Muscle of back (tissue), 3 donors: ENCODE measurements at regions not wholly inside any gene's neighbourhood (a gene's known extent, or its start where the extent isn't known, plus 50 kb on each side); places are given as distances from the start of the nearest gene placed in this dataset.
A peak's percentile ranks its signal among the peaks of the same experiment; 100 is the strongest.

Experiments used
- DNase-seq, 3 donors: peaks; one replicate each; pipeline versions ENCODE4 v3.0.0 to v3.0.0-alpha.2; 2013

DNA sequence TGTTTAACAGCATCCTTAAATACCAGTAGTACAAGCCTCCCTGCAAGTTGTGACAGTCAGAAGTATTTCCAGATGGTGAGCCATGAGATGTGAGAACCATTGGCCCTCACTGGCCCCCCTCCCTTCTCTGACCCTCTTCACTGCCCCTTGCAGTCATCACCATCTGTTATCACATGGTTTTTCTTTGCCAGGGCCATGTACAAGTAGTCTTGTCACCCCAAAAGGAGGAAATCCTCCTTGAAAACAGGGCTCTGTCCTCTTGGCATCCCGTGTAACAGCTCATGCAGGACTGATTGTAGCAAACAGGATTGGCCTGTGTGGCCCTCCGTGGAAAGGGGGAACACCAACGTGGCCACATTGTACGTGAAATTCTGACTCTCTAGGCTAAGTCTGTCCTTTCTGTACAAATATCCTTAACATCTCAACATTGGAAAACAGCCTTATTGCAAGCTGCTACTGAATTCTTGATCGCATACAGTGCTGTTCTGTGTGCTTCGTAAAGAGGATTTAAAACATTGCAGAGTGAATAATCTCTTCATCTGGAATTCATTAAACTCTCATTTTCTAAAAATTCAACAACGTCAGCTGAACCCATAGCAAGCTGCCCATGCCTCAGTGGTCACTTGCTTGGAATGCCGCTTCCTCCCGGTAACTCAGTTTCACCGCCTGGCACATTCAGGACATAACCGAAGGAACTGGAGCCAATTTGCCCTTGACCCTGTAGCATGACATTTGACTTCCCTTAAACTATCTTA, 171.7 kb downstream of the ATPSCKMT start:
- peak; percentile 33 to 76 (median 69) for DNase-seq

- DNase-seq: peak in 2 of 3 donors; percentile 17 to 36
Measured at GRCh38 chr5:10073441-10074104, 176.1 kb downstream of the ATPSCKMT start.

GRCh38 chr5:10069637-10070313, 179.9 kb downstream of the ATPSCKMT start:
- DNase-seq: no peak

GRCh38 chr5:10065428-10066000, 184.2 kb downstream of the ATPSCKMT start:
- DNase-seq: no peak

- DNase-seq: peak in 2 of 3 donors; percentile 33 to 45
Measured at GRCh38 chr5:10064546-10065195, 185.0 kb downstream of the ATPSCKMT start.

DNA sequence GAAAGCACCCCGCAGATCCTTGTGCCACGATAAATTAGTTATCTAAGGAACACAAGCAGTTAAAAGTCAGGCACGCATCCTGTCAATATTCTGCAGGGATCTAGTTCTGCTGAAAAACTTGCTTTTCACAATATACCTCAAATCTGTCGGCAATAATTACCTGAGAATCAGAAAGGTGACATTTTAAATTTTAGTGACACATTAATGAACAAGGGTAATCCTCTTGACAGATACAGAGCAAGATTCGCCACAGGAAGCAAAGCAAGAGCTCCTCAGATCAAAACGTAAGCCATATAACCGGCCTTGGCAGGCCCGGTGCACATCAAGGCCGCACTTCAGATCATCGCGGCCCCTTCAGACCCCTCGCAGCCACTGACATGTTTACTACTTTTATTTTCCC, 185.7 kb downstream of the ATPSCKMT start:
- no peak for DNase-seq

DNA sequence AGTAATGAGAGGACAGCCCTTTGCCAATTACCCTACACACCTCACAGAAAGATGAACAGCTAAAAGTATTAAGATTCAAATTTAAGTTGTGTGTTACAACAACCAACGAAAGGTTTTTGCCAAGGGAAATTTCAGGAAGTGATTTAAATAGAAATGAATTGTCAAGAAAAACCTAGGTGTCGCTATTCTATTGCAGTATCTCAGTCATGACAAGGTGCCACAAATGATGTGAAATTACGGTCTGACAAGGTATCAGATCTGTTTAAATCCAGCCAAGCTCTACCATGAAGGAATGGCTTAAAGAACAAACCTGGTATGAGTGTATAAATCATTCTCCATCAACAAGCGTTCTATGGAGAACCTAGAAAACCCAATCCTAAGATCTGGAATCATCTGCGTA, 189.7 kb downstream of the ATPSCKMT start:
- DNase-seq: no peak

DNA sequence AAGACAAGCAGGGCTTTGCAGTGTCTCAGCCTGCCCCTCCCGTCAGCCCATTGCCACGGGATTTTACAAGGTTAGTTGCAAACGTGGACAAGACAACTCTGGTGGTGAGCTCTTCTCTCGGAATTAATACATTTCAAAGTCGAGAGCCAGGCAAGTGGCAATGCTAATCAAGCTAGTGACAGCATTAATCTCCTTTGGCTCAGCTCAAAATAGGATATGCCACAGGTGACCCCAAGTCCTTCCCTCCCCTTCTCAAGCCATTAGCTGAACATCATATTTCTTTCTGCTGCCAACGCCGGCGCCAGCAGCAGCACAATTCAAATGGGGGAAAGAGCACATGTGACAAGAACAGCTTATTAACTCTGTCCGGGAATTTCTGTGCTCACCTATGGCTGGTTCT, 190.1 kb downstream of the ATPSCKMT start:
- DNase-seq: no peak

DNA sequence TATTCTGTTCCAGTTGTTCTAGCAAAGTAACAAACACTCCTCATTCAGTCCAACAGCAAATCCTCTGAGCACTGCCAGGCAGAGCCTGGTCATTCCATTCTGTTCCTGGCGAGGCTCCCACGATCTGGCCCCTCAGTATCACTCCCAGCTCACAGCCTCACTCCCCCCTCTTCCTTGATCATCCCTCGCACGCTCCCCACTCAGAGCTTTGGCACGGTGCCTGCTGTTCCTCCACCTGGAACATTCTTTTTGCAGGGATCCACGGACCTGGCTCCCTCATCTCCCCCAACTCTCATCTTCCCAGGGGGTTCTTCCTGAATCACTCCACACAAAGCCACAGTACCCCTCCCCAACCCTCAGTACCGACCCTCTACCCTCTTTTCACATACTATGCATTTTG, 192.3 kb downstream of the ATPSCKMT start:
- no peak for DNase-seq

DNA sequence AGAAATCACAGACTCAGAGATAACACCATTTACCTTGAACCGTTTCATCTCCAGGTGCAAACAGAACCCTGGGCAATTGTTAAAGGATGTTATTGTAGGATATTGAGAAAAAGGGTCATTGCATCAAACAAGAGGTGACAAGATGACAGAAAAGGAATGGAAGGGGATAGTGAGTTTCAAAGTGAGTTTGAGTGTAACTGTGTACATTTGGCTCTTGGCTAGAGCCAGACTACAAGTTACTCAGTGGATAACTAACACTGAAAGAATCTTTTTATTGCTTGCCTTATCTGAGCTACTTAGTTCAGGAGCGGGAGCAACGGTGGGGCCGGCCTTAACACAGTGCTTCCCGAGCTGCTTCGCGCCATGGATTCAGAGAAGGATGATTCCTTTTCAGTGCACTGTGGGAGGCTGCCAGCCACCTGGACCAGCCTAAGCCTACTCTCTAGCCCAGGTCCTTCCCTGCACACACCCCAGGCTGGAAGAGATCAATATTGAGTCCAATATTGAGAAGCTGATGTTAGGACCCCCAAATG, 193.4 kb downstream of the ATPSCKMT start:
- no peak for DNase-seq

DNA sequence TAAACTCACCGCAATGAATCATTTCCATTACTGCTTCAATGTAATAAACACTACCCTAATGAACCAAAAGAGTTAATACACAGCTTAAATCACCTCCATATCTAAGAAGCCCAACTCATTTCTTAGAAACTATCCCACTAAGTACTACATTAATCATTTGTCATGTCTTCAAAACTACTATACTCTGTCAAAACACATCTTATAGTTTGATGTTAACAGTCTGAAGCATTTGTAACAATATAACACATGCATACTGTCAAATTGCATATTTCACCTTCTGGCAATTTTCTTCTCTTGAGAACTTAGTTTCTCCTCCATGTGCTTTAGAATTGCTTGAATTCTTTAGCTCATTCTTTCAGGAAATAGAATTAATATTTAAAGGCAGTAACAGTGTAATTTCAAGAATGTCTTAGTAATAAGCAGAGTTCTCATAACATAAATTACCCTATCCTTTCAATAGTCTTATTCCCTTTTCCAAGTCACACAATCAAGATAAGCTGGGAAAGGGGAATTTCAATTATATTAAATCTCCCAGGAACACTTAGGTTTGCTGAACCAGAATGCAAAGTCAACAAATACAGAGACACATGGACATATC, 199.7 kb downstream of the ATPSCKMT start:
- DNase-seq: no peak

GRCh38 chr5:10046676-10047075, 203.0 kb downstream of the ATPSCKMT start:
- no peak for DNase-seq

- DNase-seq: no peak
Measured at GRCh38 chr5:10045376-10045775, 204.3 kb downstream of the ATPSCKMT start.

GRCh38 chr5:10036136-10036815, 213.4 kb downstream of the ATPSCKMT start:
- peak in 1 of 3 donors; percentile 74 for DNase-seq

GRCh38 chr5:10034001-10034400, 215.7 kb downstream of the ATPSCKMT start:
- peak in 2 of 3 donors; percentile 27 to 69 for DNase-seq

DNA sequence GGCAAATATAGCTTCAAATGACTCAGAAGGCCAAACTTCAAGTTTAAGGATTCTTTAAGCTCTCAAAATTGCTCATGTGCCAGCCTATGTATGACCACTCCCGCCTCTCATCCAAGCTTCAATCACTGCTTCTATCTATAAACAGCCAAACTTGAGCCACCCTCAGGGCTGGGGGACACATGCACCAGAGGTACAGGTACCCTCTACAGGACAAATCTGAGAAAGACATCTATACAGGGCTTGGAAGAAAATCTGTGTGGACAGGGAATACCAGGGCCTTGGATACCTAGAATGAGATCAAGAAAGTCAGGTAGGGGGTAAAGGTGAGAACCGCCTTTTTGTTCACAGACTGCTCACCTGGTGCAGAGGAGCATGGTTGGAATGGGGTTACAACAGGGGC, 217.9 kb downstream of the ATPSCKMT start:
- DNase-seq: no peak

DNA sequence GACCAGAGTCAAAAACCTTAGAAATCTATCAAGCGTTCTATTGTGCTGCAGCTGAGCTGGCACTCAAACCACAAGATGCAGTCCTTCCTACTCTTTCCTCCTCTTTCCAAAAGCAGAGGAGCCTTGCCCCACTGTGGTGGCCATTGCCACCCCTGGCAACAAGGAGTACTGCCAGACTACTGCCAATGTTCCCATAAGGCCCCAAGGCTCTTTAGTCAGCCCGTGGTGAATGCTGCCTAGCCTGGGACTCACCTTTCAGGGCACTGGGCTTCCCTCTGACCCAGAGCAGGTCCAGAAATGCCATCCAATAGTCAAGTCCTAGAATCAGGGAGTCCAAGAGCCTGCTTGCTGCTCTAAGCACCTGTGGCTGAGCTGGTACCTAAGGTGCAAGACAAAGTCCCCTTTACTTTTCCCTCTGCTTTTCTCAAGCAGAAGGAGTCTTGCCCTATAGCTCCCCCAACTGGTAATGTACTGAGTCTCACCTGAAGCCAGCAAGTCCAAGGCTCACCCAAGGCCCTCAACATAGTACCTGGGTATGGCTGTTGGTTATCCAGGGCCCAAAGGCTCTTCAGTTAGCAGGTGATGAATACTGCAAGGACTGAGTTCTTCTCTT, 219.4 kb downstream of the ATPSCKMT start:
- no peak for DNase-seq

DNA sequence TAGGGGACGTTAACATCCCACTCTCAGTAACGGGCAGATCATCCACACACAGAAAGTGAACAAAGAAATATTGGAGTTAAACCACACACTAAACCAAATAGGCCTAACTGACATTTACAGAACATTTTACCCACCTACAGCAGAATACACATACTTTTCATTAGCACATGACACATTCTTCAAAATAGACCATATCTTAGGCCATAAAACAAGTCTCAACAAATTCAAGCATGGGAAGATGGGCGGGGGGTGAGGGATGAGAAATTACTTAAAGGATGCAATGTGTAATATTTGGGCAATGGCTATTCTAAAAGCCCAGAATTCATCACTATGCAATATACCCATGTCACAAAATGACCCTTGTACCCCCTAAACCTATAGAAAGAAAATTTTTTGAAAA, 226.2 kb downstream of the ATPSCKMT start:
- no peak for DNase-seq

- DNase-seq: no peak
Measured at GRCh38 chr5:10021248-10021647, 228.4 kb downstream of the ATPSCKMT start.

GRCh38 chr5:10019236-10019635, 230.5 kb downstream of the ATPSCKMT start:
- peak in 2 of 3 donors; percentile 10 to 39 for DNase-seq
